Body of pancreas (tissue), 4 donors: ENCODE measurements at regions not wholly inside any gene's neighbourhood (a gene's known extent, or its start where the extent isn't known, plus 50 kb on each side); places are given as distances from the start of the nearest gene placed in this dataset.

ENCODE experiments used
- CTCF ChIP-seq, 7 experiments: fragments of 450-650 bp in 4 of 7; fragments of 200-600 bp in 3 of 7; sonication (generic) in 3 of 7; IDR thresholded peaks; one replicate each; pipeline ENCODE4 v1.5.1; 2016 to 2019; ENCODE audit warnings: antibody characterized with exemption in 7 of 7
- POLR2A ChIP-seq, 3 donors: fragments of 450-650 bp; IDR thresholded peaks; one replicate each; pipeline ENCODE4 v1.6.1; 2016; ENCODE audit warnings: antibody characterized with exemption in 3 of 3, mild to moderate bottlenecking in 2 of 3

GRCh38 chr10:78437407-78437768 lies 403.7 kb downstream of the RPS24 start:
- TF ChIP-seq CTCF (IDR thresholded peaks at IDR 0.05): no peak
- TF ChIP-seq POLR2A (IDR thresholded peaks at IDR 0.05): no peak
